Heart right ventricle (tissue), 16 donors: ENCODE measurements at regions not wholly inside any gene's neighbourhood (a gene's known extent, or its start where the extent isn't known, plus 50 kb on each side); places are given as distances from the start of the nearest gene placed in this dataset.

Experiments
- ATAC-seq, 8 donors: fragments of 200-7000 bp; cut with Tn5 transposase; one replicate each; pipeline ENCODE4 v1.9.1; 2020; ENCODE audit warnings: mild to moderate bottlenecking in 8 of 8, moderate library complexity in 8 of 8, moderate number of reproducible peaks in 1 of 8
- DNase-seq, 2 donors: peaks; one replicate each; pipeline ENCODE4 v3.0.0-alpha.2; 2020
- H3K27ac ChIP-seq, 10 donors: fragments of 200-600 bp; sonication (generic) in 2 of 10; one replicate each; pipeline versions ENCODE4 v1.5.0 to v1.8.0; 2020 to 2022; ENCODE audit warnings: mild to moderate bottlenecking in 3 of 10
- H3K27me3 ChIP-seq, 7 donors: fragments of 200-600 bp; one replicate each; pipeline ENCODE4 v1.8.0; 2021 to 2022; ENCODE audit warnings: mild to moderate bottlenecking in 2 of 7
- H3K36me3 ChIP-seq, 9 donors: fragments of 200-600 bp; sonication (generic) in 1 of 9; one replicate each; pipeline versions ENCODE4 v1.5.0 to v1.8.0; 2020 to 2022; ENCODE audit warnings: mild to moderate bottlenecking in 2 of 9
- H3K4me1 ChIP-seq, 9 donors: fragments of 200-600 bp; sonication (generic) in 1 of 9; one replicate each; pipeline versions ENCODE4 v1.5.0 to v1.8.0; 2020 to 2022; ENCODE audit warnings: mild to moderate bottlenecking in 4 of 9
- H3K4me3 ChIP-seq, 10 donors: fragments of 200-600 bp; sonication (generic) in 2 of 10; one replicate each; pipeline versions ENCODE4 v1.5.0 to v1.8.0; 2020 to 2022; ENCODE audit warnings: mild to moderate bottlenecking in 7 of 10, moderate library complexity in 2 of 10
- H3K9me3 ChIP-seq, 11 donors: fragments of 200-600 bp in 10 of 11; sonication (generic) in 2 of 11; one replicate each; pipeline versions ENCODE4 v1.5.0 to v1.8.0; 2013 to 2022; ENCODE audit warnings: mild to moderate bottlenecking in 2 of 11, control low read depth in 1 of 11, moderate library complexity in 1 of 11
- WGBS, 2 donors: extraction: QIAGEN DNeasy Blood & Tissue Kit; methylation state at CpG; one replicate each; pipeline ENCODE4 v1.1.7; 2013; ENCODE audit warnings: inconsistent platforms in 1 of 2; 5-methylcytosine and 5-hydroxymethylcytosine counted together
- intact Hi-C, 10 donors: fragments of 100-400 bp; cut with DNase I; formaldehyde crosslinking; loops; one replicate each; pipeline versions ENCODE4 v1.11.1 to v1.14.2; 2022
- TF ChIP-seq, protein P1 (sequence below), 9 donors: fragments of 200-600 bp; sonication (generic) in 2 of 9; IDR thresholded peaks; one replicate each; pipeline versions ENCODE4 v1.5.0 to v1.8.0; 2021 to 2022; ENCODE audit warnings: antibody characterized with exemption in 9 of 9, mild to moderate bottlenecking in 5 of 9, moderate library complexity in 1 of 9
- donor health status: Arrhythmogenic right ventricular cardiomyopathy.
- donor health status: ischemic (EF 13 %, LVEDD 7.1; RV severe dilation, severe dysfunction).
- donor health status: healthy with polysubstance abuse.
- donor health status: DM: no; HTN: yes; CAD: no.
- donor health status: DM: no; HTN: no; CAD: no.
- donor health status: ischemic (EF 25% LVEDD 6.9; RV normal size, moderate dysfunction).
- donor health status: ischemic (EF 25% LVEDD 5.7; RV mildly dilated, moderate dysfunction).
- donor health status: healthy.
- donor health status: DM: yes; HTN: yes; CAD: no.
- donor health status: Ischemic cardiomyopathy.
- donor health status: ischemic (EF 35%, LVEDD 5.7; RV mildly dilated, moderate dysfunction).
- donor health status: nonischemic (EF 11% LVEDD 7.7; RV severe dilation, severe dysfunction).
- donor health status: DM: yes; HTN: yes; CAD: no.
- donor health status: PGD.
- donor health status: ischemic (EF 29% LVEDD 5.4; RV normal size, mild dysfunction).
- donor health status: nonischemic (EF 23%, LVEDD 6.1; RV moderate dilation, normal function).

DNA sequence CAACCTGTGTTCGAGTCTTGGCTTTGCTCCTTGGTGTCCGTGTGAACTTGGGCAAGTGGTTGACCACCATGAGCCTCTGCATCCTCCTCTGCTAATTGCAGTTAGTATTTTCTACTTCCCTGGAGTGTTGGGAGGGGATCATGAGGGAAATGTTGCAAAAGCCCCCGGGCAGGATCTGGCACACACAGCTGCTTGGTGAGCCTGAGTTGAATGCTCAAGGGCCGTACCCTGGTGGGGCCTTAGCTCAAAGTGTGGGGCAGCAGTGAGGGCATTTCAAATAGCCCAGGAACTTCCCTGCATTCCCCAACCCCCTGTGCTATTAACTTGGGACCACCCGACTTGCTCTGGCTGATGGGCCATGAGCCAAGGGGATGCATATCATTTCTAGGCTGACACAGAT, 94.9 kb upstream of the SLC6A11 start:
- WGBS, 2 donors: 71 to 74% methylated on average over 5 of the region's 5 CpGs
- H3K36me3 ChIP-seq: no peaks in the 10 kb centered on the region
- H3K27ac ChIP-seq: no peak overlapping the region
- H3K4me3 ChIP-seq: no peak overlapping the region
- intact Hi-C loops: no loop called here
- H3K27me3 ChIP-seq: peaks cover 0 to 31% (median 10%) of the 10 kb centered on the region in 7 donors
- ATAC-seq (no peak), DNase-seq (no peak)
- TF ChIP-seq, protein P1, sequence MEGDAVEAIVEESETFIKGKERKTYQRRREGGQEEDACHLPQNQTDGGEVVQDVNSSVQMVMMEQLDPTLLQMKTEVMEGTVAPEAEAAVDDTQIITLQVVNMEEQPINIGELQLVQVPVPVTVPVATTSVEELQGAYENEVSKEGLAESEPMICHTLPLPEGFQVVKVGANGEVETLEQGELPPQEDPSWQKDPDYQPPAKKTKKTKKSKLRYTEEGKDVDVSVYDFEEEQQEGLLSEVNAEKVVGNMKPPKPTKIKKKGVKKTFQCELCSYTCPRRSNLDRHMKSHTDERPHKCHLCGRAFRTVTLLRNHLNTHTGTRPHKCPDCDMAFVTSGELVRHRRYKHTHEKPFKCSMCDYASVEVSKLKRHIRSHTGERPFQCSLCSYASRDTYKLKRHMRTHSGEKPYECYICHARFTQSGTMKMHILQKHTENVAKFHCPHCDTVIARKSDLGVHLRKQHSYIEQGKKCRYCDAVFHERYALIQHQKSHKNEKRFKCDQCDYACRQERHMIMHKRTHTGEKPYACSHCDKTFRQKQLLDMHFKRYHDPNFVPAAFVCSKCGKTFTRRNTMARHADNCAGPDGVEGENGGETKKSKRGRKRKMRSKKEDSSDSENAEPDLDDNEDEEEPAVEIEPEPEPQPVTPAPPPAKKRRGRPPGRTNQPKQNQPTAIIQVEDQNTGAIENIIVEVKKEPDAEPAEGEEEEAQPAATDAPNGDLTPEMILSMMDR (IDR thresholded peaks at IDR 0.05): no peak
- H3K9me3 ChIP-seq: no peaks in the 10 kb centered on the region
- no peaks in the 10 kb centered on the region for H3K4me1 ChIP-seq

DNA sequence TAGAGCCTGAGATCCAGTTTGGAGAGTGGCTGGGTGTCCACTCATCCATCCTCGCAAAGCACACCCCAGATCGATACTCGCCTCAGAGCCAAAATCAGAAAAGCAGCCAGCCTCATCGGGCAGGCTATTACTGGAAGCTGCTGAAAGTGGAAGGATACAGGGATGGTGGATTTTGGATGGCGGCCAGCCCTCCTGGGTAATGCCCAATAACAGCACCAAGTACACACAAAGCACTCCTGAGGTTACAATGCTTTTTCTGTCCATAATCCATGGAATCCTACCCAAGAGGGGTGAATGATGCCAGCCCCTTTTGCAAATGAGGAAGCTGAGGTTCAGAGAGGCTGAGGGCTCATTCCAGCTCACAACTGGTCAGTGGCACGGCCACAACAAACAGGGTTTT, 93.1 kb upstream of the SLC6A11 start:
- ATAC-seq: no peak
- no peaks in the 10 kb centered on the region for H3K9me3 ChIP-seq
- no peak overlapping the region for H3K4me3 ChIP-seq
- H3K4me1 ChIP-seq: no peaks in the 10 kb centered on the region
- 58 to 69% methylated on average over 6 of the region's 6 CpGs for WGBS, 2 donors
- H3K27ac ChIP-seq: no peak overlapping the region
- intact Hi-C loops: no loop called here
- H3K36me3 ChIP-seq: no peaks in the 10 kb centered on the region
- H3K27me3 ChIP-seq: peaks cover 0 to 40% (median 10%) of the 10 kb centered on the region in 7 donors
- DNase-seq: no peak
- TF ChIP-seq, protein P1 (IDR thresholded peaks at IDR 0.05): no peak

DNA sequence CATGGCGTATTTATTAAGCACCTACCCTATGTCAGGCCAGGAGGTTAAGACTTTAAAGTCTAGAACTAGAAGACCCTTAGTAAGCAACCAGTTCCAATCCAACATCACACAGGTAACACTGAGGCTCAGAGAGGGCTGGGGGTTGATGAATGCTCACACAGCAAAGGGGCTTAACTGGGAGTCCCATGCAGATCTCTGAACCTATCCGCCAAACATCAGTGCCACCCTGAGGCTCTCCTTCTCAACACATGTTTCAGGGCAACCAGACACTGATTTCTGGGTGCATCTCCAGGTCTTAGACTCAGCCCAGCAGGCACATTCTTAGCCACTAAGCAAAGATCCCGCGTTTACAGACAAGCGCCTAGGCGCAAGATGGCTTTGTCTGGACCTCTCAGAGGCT, 92.0 kb upstream of the SLC6A11 start:
- intact Hi-C loops: no loop called here

DNA sequence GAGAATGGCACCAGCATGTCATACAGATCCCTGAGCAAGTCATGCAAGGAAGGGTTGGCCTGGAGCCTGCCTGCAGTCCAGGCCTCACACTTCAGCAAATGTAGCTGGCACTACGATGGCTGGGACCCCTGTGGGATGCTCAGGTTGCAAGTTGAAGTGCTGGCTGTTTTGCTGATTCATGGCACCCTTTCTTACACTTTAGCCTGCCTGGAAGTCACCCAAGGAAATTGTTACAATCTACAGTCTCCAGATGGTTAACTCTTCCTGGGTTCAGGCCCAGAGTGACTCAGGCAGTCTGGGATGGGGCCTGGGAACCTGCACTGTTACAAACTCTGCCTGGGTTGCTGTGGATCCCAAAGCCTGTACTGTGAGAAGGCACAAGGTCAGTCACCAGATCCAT, 91.0 kb upstream of the SLC6A11 start:
- WGBS, 2 donors: 22 to 24% methylated on average over 1 of the region's 1 CpG
- H3K27me3 ChIP-seq: peaks cover 0 to 51% (median 27%) of the 10 kb centered on the region in 7 donors
- no peaks in the 10 kb centered on the region for H3K9me3 ChIP-seq
- TF ChIP-seq, protein P1 (IDR thresholded peaks at IDR 0.05): no peak
- intact Hi-C loops: no loop called here
- no peaks in the 10 kb centered on the region for H3K4me1 ChIP-seq
- H3K4me3 ChIP-seq: no peak overlapping the region
- H3K36me3 ChIP-seq: no peaks in the 10 kb centered on the region
- H3K27ac ChIP-seq: no peak overlapping the region
- ATAC-seq: no peak
- no peak for DNase-seq

More for the DNA sequence above, 92.0 kb upstream of the SLC6A11 start:
- peaks cover 0 to 46% (median 16%) of the 10 kb centered on the region in 7 donors for H3K27me3 ChIP-seq
- no peak overlapping the region for H3K4me3 ChIP-seq
- no peaks in the 10 kb centered on the region for H3K4me1 ChIP-seq
- ATAC-seq (no peak), DNase-seq (no peak)
- 82 to 84% methylated on average over 6 of the region's 6 CpGs for WGBS, 2 donors
- TF ChIP-seq, protein P1 (IDR thresholded peaks at IDR 0.05): no peak
- H3K36me3 ChIP-seq: no peaks in the 10 kb centered on the region
- H3K27ac ChIP-seq: no peak overlapping the region
- no peaks in the 10 kb centered on the region for H3K9me3 ChIP-seq
